Neural crest cell (in vitro differentiated cells): ENCODE measurements at regions not wholly inside any gene's neighbourhood (a gene's known extent, or its start where the extent isn't known, plus 50 kb on each side); places are given as distances from the start of the nearest gene placed in this dataset.

Experiments used
- DNase-seq: peaks from one replicate; pipeline ENCODE4 v3.0.0; 2021; ENCODE audit warnings: low read depth, mixed read lengths, low spot score
- H3K27ac Mint-ChIP-seq: one replicate; pipeline ENCODE4 v1.8.0; 2021; ENCODE audit warnings: mild to moderate bottlenecking, mixed read lengths; ENCODE audit not compliant: unreplicated experiment
- H3K27me3 Mint-ChIP-seq: 2 replicates; pipeline ENCODE4 v1.8.0; 2021; ENCODE audit warnings: low read depth, mild to moderate bottlenecking, mixed read lengths
- H3K36me3 Mint-ChIP-seq: 2 replicates; pipeline ENCODE4 v1.8.0; 2021; ENCODE audit warnings: low read depth, mild to moderate bottlenecking, mixed read lengths
- H3K4me1 Mint-ChIP-seq: 2 replicates; pipeline ENCODE4 v1.8.0; 2021; ENCODE audit warnings: mixed read lengths
- H3K4me3 Mint-ChIP-seq: one replicate; pipeline ENCODE4 v1.8.0; 2021; ENCODE audit warnings: mild to moderate bottlenecking, mixed read lengths
- H3K9me3 Mint-ChIP-seq: 2 replicates; pipeline ENCODE4 v1.8.0; 2021; ENCODE audit warnings: mixed read lengths
- CTCF ChIP-seq: fragments of 200-600 bp; sonication (generic); conservative IDR thresholded peaks from 2 replicates; pipeline ENCODE4 v1.5.0; 2021; ENCODE audit warnings: antibody characterized with exemption, mild to moderate bottlenecking

- H3K9me3 Mint-ChIP-seq = peaks cover 13% of the 10 kb centered on the region
- TF ChIP-seq CTCF = no peak
- no peak for DNase-seq
- peaks cover 11% of the 10 kb centered on the region for H3K27me3 Mint-ChIP-seq
- H3K4me3 Mint-ChIP-seq = no peak overlapping the region
- H3K27ac Mint-ChIP-seq = no peak overlapping the region
- H3K4me1 Mint-ChIP-seq = no peaks in the 10 kb centered on the region
- H3K36me3 Mint-ChIP-seq = no peaks in the 10 kb centered on the region
Measured at GRCh38 chr2:129627437-129627836, 352.0 kb upstream of the RAB6C start.

GRCh38 chr2:129636692-129637091 lies 342.8 kb upstream of the RAB6C start:
- DNase-seq = no peak
- H3K36me3 Mint-ChIP-seq = no peaks in the 10 kb centered on the region
- no peak overlapping the region for H3K4me3 Mint-ChIP-seq
- no peaks in the 10 kb centered on the region for H3K4me1 Mint-ChIP-seq
- H3K27me3 Mint-ChIP-seq = peaks cover 3% of the 10 kb centered on the region
- peaks cover 2% of the 10 kb centered on the region for H3K9me3 Mint-ChIP-seq
- TF ChIP-seq CTCF = no peak
- H3K27ac Mint-ChIP-seq = no peak overlapping the region

GRCh38 chr2:129641371-129641770 lies 338.1 kb upstream of the RAB6C start:
- Mint-ChIP-seq H3K4me3 (no peak overlapping the region), H3K36me3 (no peaks in the 10 kb centered on the region), H3K9me3 (peaks cover 2% of the 10 kb centered on the region), H3K27ac (no peak overlapping the region), H3K4me1 (no peaks in the 10 kb centered on the region), H3K27me3 (peaks cover 6% of the 10 kb centered on the region)
- TF ChIP-seq CTCF = no peak
- no peak for DNase-seq

GRCh38 chr2:129642526-129643043 lies 336.9 kb upstream of the RAB6C start:
- Mint-ChIP-seq H3K27ac (no peak overlapping the region), H3K4me3 (no peak overlapping the region), H3K9me3 (peaks cover 2% of the 10 kb centered on the region), H3K27me3 (peaks cover 6% of the 10 kb centered on the region), H3K36me3 (no peaks in the 10 kb centered on the region), H3K4me1 (no peaks in the 10 kb centered on the region)
- TF ChIP-seq CTCF = no peak
- no peak for DNase-seq

- Mint-ChIP-seq H3K27ac (no peak overlapping the region), H3K9me3 (no peaks in the 10 kb centered on the region), H3K36me3 (no peaks in the 10 kb centered on the region), H3K27me3 (peaks cover 5% of the 10 kb centered on the region), H3K4me3 (no peak overlapping the region), H3K4me1 (no peaks in the 10 kb centered on the region)
- DNase-seq = no peak
- no peak for TF ChIP-seq CTCF
Measured at GRCh38 chr2:129645335-129645734, 334.1 kb upstream of the RAB6C start.

- TF ChIP-seq CTCF = no peak
- Mint-ChIP-seq H3K27me3 (peaks cover 5% of the 10 kb centered on the region), H3K4me1 (no peaks in the 10 kb centered on the region), H3K4me3 (no peak overlapping the region), H3K36me3 (no peaks in the 10 kb centered on the region), H3K9me3 (no peaks in the 10 kb centered on the region), H3K27ac (no peak overlapping the region)
- DNase-seq = no peak
Measured at GRCh38 chr2:129646107-129646506, 333.4 kb upstream of the RAB6C start.
